Stomach (tissue), 4 donors: ENCODE measurements at regions not wholly inside any gene's neighbourhood (a gene's known extent, or its start where the extent isn't known, plus 50 kb on each side); places are given as distances from the start of the nearest gene placed in this dataset.

Experiments
- EP300 ChIP-seq: sonication (generic); formaldehyde crosslinking; IDR thresholded peaks from one replicate; pipeline ENCODE4 v1.6.1; 2017; ENCODE audit warnings: antibody characterized with exemption
- POLR2A ChIP-seq, 4 donors: fragments of 450-650 bp; IDR thresholded peaks; one replicate each; pipeline ENCODE4 v1.6.1; 2016; ENCODE audit warnings: antibody characterized with exemption in 4 of 4, control low read depth in 2 of 4, mild to moderate bottlenecking in 1 of 4, moderate library complexity in 1 of 4
- POLR2AphosphoS5 ChIP-seq, 3 donors: sonication (generic); formaldehyde crosslinking; IDR thresholded peaks; one replicate each; pipeline ENCODE4 v1.6.1; 2016; ENCODE audit warnings: antibody characterized with exemption in 3 of 3
- TF ChIP-seq, protein P1 (sequence below), 7 experiments: fragments of 450-650 bp in 4 of 7; fragments of 200-600 bp in 3 of 7; sonication (generic) in 3 of 7; IDR thresholded peaks; one replicate each; pipeline ENCODE4 v1.5.1; 2016 to 2019; ENCODE audit warnings: antibody characterized with exemption in 7 of 7, control low read depth in 2 of 7, mild to moderate bottlenecking in 1 of 7

DNA sequence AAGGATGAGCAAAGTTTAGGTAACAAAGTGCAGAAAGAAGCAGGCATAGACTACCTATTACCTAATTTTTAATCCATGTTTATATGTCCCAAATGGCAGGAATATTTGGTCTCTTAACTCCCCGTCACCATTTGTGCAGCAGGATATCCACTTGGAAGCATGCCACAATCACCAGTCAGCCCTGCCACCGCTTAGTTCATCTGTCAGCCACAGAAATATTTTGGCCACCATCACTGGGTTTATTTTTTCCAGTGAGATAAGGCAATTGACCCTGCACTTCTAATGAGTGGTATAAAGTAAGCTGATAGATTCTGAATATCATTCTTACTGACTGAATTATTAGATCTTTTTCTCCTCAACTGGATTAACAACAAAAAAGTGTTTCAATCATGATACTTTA, 152.9 kb upstream of the SOX2 start:
- TF ChIP-seq, protein P1, sequence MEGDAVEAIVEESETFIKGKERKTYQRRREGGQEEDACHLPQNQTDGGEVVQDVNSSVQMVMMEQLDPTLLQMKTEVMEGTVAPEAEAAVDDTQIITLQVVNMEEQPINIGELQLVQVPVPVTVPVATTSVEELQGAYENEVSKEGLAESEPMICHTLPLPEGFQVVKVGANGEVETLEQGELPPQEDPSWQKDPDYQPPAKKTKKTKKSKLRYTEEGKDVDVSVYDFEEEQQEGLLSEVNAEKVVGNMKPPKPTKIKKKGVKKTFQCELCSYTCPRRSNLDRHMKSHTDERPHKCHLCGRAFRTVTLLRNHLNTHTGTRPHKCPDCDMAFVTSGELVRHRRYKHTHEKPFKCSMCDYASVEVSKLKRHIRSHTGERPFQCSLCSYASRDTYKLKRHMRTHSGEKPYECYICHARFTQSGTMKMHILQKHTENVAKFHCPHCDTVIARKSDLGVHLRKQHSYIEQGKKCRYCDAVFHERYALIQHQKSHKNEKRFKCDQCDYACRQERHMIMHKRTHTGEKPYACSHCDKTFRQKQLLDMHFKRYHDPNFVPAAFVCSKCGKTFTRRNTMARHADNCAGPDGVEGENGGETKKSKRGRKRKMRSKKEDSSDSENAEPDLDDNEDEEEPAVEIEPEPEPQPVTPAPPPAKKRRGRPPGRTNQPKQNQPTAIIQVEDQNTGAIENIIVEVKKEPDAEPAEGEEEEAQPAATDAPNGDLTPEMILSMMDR (IDR thresholded peaks at IDR 0.05), result no peak
- TF ChIP-seq POLR2AphosphoS5 (IDR thresholded peaks at IDR 0.05) (no peak), POLR2A (IDR thresholded peaks at IDR 0.05) (no peak), EP300 (no peak)
